T-cell (primary cell): ENCODE measurements at regions not wholly inside any gene's neighbourhood (a gene's known extent, or its start where the extent isn't known, plus 50 kb on each side); places are given as distances from the start of the nearest gene placed in this dataset.

Experiments used
- ATAC-seq, 4 experiments: fragments of 200-7000 bp in 3 of 4; fragments of 150-1000 bp in 1 of 4; cut with Tn5 transposase; replicated peaks in 1 of 4; 1 replicate in 3 of 4; 2 replicates in 1 of 4; pipeline ENCODE4 v1.10.0; 2021; ENCODE audit warnings: moderate library complexity in 3 of 4, mild to moderate bottlenecking in 2 of 4, moderate number of reproducible peaks in 1 of 4
- CTCF ChIA-PET, 2 donors: fragments of 300-600 bp; sonication (Branson Sonifier 250); formaldehyde crosslinking; loops; one replicate each; lab custom pipeline; 2022; ENCODE audit warnings: antibody characterized with exemption in 2 of 2; lab: Charles Lee
- POLR2A ChIA-PET, 2 donors: fragments of 300-600 bp; sonication (Branson Sonifier 250); formaldehyde crosslinking; loops; one replicate each; lab custom pipeline; 2022; ENCODE audit warnings: antibody characterized with exemption in 2 of 2; lab: Charles Lee
- DNase-seq, 35 experiments: peaks; one replicate each; pipeline versions ENCODE4 v3.0.0 to v3.0.0-alpha.2; 2013 to 2023
- H3K27ac ChIP-seq: one replicate; pipeline ENCODE4 v1.5.1; 2013; ENCODE audit warnings: low read length
- H3K27me3 ChIP-seq, 2 experiments: replicated peaks in 1 of 2; 1 replicate in 1 of 2; 2 replicates in 1 of 2; pipeline versions ENCODE4 v1.6.1 to v1.7.0; 2013; ENCODE audit warnings: low read length in 1 of 2, mixed read lengths in 1 of 2; ENCODE audit not compliant: control insufficient read depth in 2 of 2, insufficient read depth in 2 of 2; ENCODE audit errors: extremely low read depth in 1 of 2
- H3K36me3 ChIP-seq, 2 donors: 1 replicate in 1 of 2; 2 replicates in 1 of 2; pipeline versions ENCODE4 v1.6.1 to v1.7.0; 2013; ENCODE audit warnings: low read length in 1 of 2; ENCODE audit not compliant: control insufficient read depth in 2 of 2, insufficient read depth in 1 of 2; ENCODE audit errors: extremely low read depth in 1 of 2
- H3K4me1 ChIP-seq, 2 experiments: 1 replicate in 1 of 2; 2 replicates in 1 of 2; pipeline versions ENCODE4 v1.6.1 to v1.7.0; 2013; ENCODE audit warnings: low read length in 2 of 2, mixed read lengths in 1 of 2; ENCODE audit not compliant: insufficient read depth in 2 of 2, control insufficient read depth in 1 of 2; ENCODE audit errors: extremely low read depth in 1 of 2
- H3K4me3 ChIP-seq, 2 donors: 1 replicate in 1 of 2; 2 replicates in 1 of 2; pipeline versions ENCODE4 v1.5.1 to v1.7.0; 2013; ENCODE audit warnings: mild to moderate bottlenecking in 2 of 2, low read length in 1 of 2, moderate library complexity in 1 of 2; ENCODE audit not compliant: control insufficient read depth in 1 of 2; ENCODE audit errors: extremely low read depth in 1 of 2
- H3K9me3 ChIP-seq: 2 replicates; pipeline ENCODE4 v1.7.0; 2013
- H3K27ac Mint-ChIP-seq, 2 donors: one replicate each; pipeline ENCODE4 v1.8.0; 2020 to 2021; ENCODE audit warnings: mild to moderate bottlenecking in 2 of 2, mixed read lengths in 2 of 2
- H3K27me3 Mint-ChIP-seq, 2 donors: one replicate each; pipeline ENCODE4 v1.8.0; 2021 to 2022; ENCODE audit warnings: mixed read lengths in 2 of 2
- H3K36me3 Mint-ChIP-seq: one replicate; pipeline ENCODE4 v1.8.0; 2021; ENCODE audit warnings: mixed read lengths
- H3K4me1 Mint-ChIP-seq, 3 donors: one replicate each; pipeline ENCODE4 v1.8.0; 2020 to 2022; ENCODE audit warnings: mixed read lengths in 3 of 3, mild to moderate bottlenecking in 1 of 3
- H3K4me3 Mint-ChIP-seq, 3 donors: one replicate each; pipeline ENCODE4 v1.8.0; 2020 to 2022; ENCODE audit warnings: mild to moderate bottlenecking in 3 of 3, mixed read lengths in 3 of 3, moderate library complexity in 3 of 3
- H3K9me3 Mint-ChIP-seq, 3 donors: one replicate each; pipeline ENCODE4 v1.8.0; 2020 to 2022; ENCODE audit warnings: mixed read lengths in 3 of 3
- WGBS: methylation state at CpG from one replicate; pipeline ENCODE4 v1.1.5; 2013; ENCODE audit warnings: missing lambda C conversion rate; ENCODE audit not compliant: insufficient coverage; 5-methylcytosine and 5-hydroxymethylcytosine counted together

- no peaks in the 10 kb centered on the region for H3K27me3 Mint-ChIP-seq
- WGBS, result 100% methylated on average over 1 of the region's 5 CpGs
- H3K27ac Mint-ChIP-seq, result no peak overlapping the region
- H3K36me3 Mint-ChIP-seq, result no peaks in the 10 kb centered on the region
- peaks cover 0 to 8% (median 4%) of the 10 kb centered on the region in 3 donors for H3K9me3 Mint-ChIP-seq
- no peaks in the 10 kb centered on the region for H3K4me1 Mint-ChIP-seq
- no peaks in the 10 kb centered on the region for H3K27me3 ChIP-seq
- ATAC-seq, result no peak
- ChIA-PET POLR2A (no interaction called here), CTCF (no interaction called here)
- no peak overlapping the region for H3K4me3 Mint-ChIP-seq
- no peak overlapping the region for H3K4me3 ChIP-seq
- no peak for DNase-seq
- H3K4me1 ChIP-seq, result no peaks in the 10 kb centered on the region
- H3K9me3 ChIP-seq, result no peaks in the 10 kb centered on the region
- no peaks in the 10 kb centered on the region for H3K36me3 ChIP-seq
- no peak overlapping the region for H3K27ac ChIP-seq
These were observed 233.0 kb upstream of the PRKD1 start for GRCh38 chr14:30160608-30161007.

- WGBS, result 14% methylated on average over 1 of the region's 1 CpG
- DNase-seq (no peak), ATAC-seq (no peak)
- H3K36me3 ChIP-seq, result no peaks in the 10 kb centered on the region
- H3K4me3 ChIP-seq, result no peak overlapping the region
- H3K4me1 ChIP-seq, result no peaks in the 10 kb centered on the region
- peaks cover 0 to 6% (median 2%) of the 10 kb centered on the region in 3 donors for H3K9me3 Mint-ChIP-seq
- no peak overlapping the region for H3K4me3 Mint-ChIP-seq
- ChIA-PET POLR2A (no interaction called here), CTCF (no interaction called here)
- H3K27ac ChIP-seq, result no peak overlapping the region
- no peaks in the 10 kb centered on the region for H3K4me1 Mint-ChIP-seq
- H3K27ac Mint-ChIP-seq, result no peak overlapping the region
- H3K27me3 Mint-ChIP-seq, result no peaks in the 10 kb centered on the region
- H3K9me3 ChIP-seq, result no peaks in the 10 kb centered on the region
- no peaks in the 10 kb centered on the region for H3K27me3 ChIP-seq
- no peaks in the 10 kb centered on the region for H3K36me3 Mint-ChIP-seq
These were observed 234.4 kb upstream of the PRKD1 start for GRCh38 chr14:30162066-30162465.

DNA sequence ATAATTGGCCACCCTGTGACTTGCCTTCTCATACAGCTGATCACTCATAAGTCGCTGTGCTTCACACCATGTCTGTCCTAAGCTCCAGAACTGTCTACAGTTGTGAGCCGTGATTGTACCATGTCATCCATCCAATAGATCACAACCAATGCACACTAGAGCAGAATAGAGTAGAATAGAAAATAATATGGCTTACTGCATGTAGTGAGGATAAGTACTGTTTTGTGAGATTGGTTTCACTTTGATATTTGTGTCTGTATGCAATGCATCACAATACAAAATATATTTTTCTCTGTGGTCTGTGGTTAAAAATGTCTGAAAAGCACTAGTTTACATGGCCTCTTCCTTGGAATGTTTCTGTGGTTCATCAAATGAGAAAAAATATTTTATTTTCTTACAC, 237.6 kb upstream of the PRKD1 start:
- Histone ChIP-seq H3K27ac (no peak overlapping the region), H3K36me3 (no peaks in the 10 kb centered on the region), H3K4me3 (no peak overlapping the region), H3K4me1 (no peaks in the 10 kb centered on the region), H3K9me3 (no peaks in the 10 kb centered on the region), H3K27me3 (no peaks in the 10 kb centered on the region)
- no peaks in the 10 kb centered on the region for H3K36me3 Mint-ChIP-seq
- H3K4me1 Mint-ChIP-seq, result no peaks in the 10 kb centered on the region
- ATAC-seq (no peak), DNase-seq (no peak)
- POLR2A ChIA-PET, result no interaction called here
- no CpG with 5 or more reads among the region's 2 CpGs for WGBS
- CTCF ChIA-PET, result no interaction called here
- H3K9me3 Mint-ChIP-seq, result peaks cover 1 to 16% (median 9%) of the 10 kb centered on the region in 3 donors
- no peak overlapping the region for H3K4me3 Mint-ChIP-seq
- H3K27me3 Mint-ChIP-seq, result no peaks in the 10 kb centered on the region
- no peak overlapping the region for H3K27ac Mint-ChIP-seq

- no peaks in the 10 kb centered on the region for H3K36me3 Mint-ChIP-seq
- Histone ChIP-seq H3K27me3 (no peaks in the 10 kb centered on the region), H3K4me1 (no peaks in the 10 kb centered on the region), H3K36me3 (no peaks in the 10 kb centered on the region), H3K4me3 (no peak overlapping the region), H3K9me3 (no peaks in the 10 kb centered on the region), H3K27ac (no peak overlapping the region)
- H3K4me1 Mint-ChIP-seq, result no peaks in the 10 kb centered on the region
- no peaks in the 10 kb centered on the region for H3K27me3 Mint-ChIP-seq
- peaks cover 0 to 9% (median 6%) of the 10 kb centered on the region in 3 donors for H3K9me3 Mint-ChIP-seq
- ATAC-seq (no peak), DNase-seq (no peak)
- ChIA-PET POLR2A (no interaction called here), CTCF (no interaction called here)
- 83% methylated on average over 1 of the region's 1 CpG for WGBS
- H3K4me3 Mint-ChIP-seq, result no peak overlapping the region
- H3K27ac Mint-ChIP-seq, result no peak overlapping the region
These were observed 250.1 kb upstream of the PRKD1 start for GRCh38 chr14:30177781-30178180.

GRCh38 chr14:30179381-30180130, 251.9 kb upstream of the PRKD1 start:
- Mint-ChIP-seq H3K9me3 (peaks cover 0 to 11% (median 6%) of the 10 kb centered on the region in 3 donors), H3K27ac (no peak overlapping the region), H3K27me3 (no peaks in the 10 kb centered on the region), H3K4me1 (no peaks in the 10 kb centered on the region), H3K4me3 (no peak overlapping the region), H3K36me3 (no peaks in the 10 kb centered on the region)
- Histone ChIP-seq H3K9me3 (no peaks in the 10 kb centered on the region), H3K27ac (no peak overlapping the region), H3K4me1 (no peaks in the 10 kb centered on the region), H3K36me3 (no peaks in the 10 kb centered on the region), H3K27me3 (no peaks in the 10 kb centered on the region), H3K4me3 (no peak overlapping the region)
- 60% methylated on average over 1 of the region's 4 CpGs for WGBS
- POLR2A ChIA-PET, result no interaction called here
- ATAC-seq, result no peak
- no peak for DNase-seq
- CTCF ChIA-PET, result no interaction called here

- H3K27me3 Mint-ChIP-seq, result no peaks in the 10 kb centered on the region
- no peak overlapping the region for H3K4me3 Mint-ChIP-seq
- Histone ChIP-seq H3K27me3 (no peaks in the 10 kb centered on the region), H3K4me3 (no peak overlapping the region), H3K9me3 (no peaks in the 10 kb centered on the region), H3K4me1 (no peaks in the 10 kb centered on the region), H3K36me3 (no peaks in the 10 kb centered on the region), H3K27ac (no peak overlapping the region)
- H3K4me1 Mint-ChIP-seq, result no peaks in the 10 kb centered on the region
- no peak for DNase-seq
- no peak overlapping the region for H3K27ac Mint-ChIP-seq
- ChIA-PET POLR2A (no interaction called here), CTCF (no interaction called here)
- WGBS, result no CpG with 5 or more reads among the region's 2 CpGs
- no peak for ATAC-seq
- H3K36me3 Mint-ChIP-seq, result no peaks in the 10 kb centered on the region
- peaks cover 0 to 13% (median 6%) of the 10 kb centered on the region in 3 donors for H3K9me3 Mint-ChIP-seq
These were observed 252.6 kb upstream of the PRKD1 start for GRCh38 chr14:30180219-30180618.
